GM19438 (cell line): ENCODE measurements at regions not wholly inside any gene's neighbourhood (a gene's known extent, or its start where the extent isn't known, plus 50 kb on each side); places are given as distances from the start of the nearest gene placed in this dataset.

Experiments
- ATAC-seq: cut with Tn5 transposase; IDR thresholded peaks from one replicate; pipeline ENCODE4 v1.9.1; 2021; ENCODE audit warnings: low read depth; ENCODE audit not compliant: unreplicated experiment

DNA sequence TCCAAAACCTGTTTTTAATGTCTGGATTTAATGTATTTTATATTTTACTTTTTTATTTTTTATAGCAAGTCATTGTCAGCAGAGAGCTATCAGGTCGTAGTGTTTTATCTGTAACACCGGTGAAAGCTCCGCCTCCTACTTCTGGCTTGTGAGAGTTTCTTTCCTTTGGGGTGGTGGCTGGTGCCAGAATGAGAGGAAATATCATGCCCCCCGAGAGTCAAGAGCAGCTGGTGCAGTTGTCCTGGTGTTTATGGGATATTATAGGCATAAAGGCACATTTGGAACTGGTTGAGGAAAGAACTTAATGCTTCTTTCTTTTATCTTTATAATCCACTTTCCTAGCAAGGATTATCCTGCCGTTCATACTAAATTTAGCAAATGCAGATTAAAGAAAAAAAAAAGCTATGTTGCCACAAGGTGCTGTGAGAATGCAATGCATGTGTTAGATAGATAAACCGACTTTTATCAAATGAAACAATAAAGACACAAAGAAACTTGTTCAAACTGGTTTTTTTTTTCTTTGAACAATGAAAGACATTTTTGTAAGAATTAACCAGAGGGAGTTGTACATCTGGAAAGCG lies 260.1 kb upstream of the PLSCR5 start:
- no peak for ATAC-seq

DNA sequence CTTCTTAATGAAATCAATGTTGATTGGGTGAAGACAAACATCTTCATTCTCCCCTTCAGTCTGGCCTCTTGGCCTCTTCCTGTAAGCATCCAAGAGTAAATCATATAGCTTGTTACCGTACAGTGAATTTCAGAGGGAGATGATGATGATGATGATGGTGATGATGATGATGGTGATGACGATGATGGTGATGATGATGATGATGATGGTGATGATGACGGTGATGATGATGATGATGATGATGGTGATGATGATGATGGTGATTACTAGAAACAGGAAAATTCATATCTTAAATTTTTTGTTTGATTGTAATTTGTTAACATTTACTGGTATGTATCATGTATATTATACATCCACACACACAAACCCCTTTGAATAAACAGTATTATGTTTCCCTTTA lies 256.1 kb upstream of the PLSCR5 start:
- ATAC-seq: no peak

- no peak for ATAC-seq
These were observed 249.4 kb upstream of the PLSCR5 start for GRCh38 chr3:146854523-146854922.

- no peak for ATAC-seq
These were observed 246.5 kb upstream of the PLSCR5 start for GRCh38 chr3:146851665-146852064.

GRCh38 chr3:146845361-146845760 lies 240.2 kb upstream of the PLSCR5 start:
- no peak for ATAC-seq

- ATAC-seq: no peak
These were observed 238.3 kb upstream of the PLSCR5 start for GRCh38 chr3:146843476-146843875.

GRCh38 chr3:146839727-146840375 lies 234.7 kb upstream of the PLSCR5 start:
- ATAC-seq: no peak

- no peak for ATAC-seq
These were observed 233.1 kb upstream of the PLSCR5 start for GRCh38 chr3:146838221-146838620.

- ATAC-seq: no peak
These were observed 229.8 kb upstream of the PLSCR5 start for GRCh38 chr3:146834917-146835316.

DNA sequence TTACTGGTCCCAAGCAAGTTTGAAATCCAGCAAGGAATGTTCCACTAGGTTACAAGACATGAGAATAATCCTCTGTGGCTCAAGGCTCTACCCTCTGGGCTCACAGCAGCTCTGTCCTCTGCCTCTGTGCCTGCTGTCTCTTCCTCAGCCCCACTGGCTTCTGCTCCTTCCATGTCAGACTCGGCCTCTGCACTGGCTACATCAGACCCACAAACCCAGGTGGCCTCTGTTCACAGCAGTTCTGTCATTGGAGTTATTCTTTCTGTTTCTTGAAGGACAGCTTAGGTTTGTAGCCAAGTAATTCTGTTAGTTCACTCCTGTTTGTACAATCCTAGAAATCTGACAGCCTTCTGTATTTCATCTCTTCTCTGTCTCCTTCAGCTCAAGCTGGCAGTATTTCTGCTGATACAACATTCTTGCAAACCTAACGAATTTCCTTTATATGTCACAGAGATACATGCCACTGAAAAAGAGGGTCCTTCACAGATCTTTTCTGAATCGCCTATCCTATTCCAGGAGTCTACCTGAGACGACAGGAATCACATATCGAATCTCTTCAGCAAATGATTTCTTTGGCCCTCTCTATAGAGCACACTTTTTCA lies 227.8 kb upstream of the PLSCR5 start:
- no peak for ATAC-seq

DNA sequence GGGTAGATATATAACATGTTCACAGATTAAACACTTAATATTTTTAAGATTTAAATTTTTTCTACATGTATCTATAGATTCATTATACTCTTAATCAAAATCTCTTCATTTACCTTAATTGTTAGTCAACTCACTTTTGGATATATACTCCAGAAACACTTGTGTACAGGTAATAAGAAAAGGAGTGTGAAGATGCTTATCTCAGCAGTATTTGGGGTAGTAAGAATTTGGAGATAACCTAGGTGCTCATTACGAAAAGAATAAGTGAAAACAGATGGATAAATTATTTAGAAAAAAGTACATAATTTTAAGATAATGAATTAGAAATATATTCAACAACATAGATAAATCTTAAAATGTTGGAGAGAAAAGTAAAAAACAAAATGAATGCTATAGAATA lies 226.5 kb upstream of the PLSCR5 start:
- ATAC-seq: no peak

DNA sequence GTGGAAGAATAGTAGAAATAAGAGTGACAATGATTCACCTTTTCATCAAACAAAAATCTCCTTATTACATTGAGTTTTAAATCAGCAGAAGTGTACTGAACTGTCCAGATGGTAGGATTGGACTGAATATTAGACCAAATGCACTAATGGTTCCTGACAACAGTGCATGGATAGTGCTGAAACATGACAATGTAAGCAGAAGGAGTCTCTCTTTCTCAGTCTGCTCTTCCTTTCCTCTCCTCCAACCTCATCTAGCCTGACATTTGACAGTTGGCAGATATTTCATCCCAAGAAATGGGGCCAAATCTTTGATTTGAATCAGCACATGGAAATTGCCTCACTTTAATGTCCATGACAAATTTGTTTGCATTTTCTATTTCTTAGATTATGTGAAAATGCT lies 225.1 kb upstream of the PLSCR5 start:
- no peak for ATAC-seq

GRCh38 chr3:146827836-146828235 lies 222.7 kb upstream of the PLSCR5 start:
- ATAC-seq: no peak

DNA sequence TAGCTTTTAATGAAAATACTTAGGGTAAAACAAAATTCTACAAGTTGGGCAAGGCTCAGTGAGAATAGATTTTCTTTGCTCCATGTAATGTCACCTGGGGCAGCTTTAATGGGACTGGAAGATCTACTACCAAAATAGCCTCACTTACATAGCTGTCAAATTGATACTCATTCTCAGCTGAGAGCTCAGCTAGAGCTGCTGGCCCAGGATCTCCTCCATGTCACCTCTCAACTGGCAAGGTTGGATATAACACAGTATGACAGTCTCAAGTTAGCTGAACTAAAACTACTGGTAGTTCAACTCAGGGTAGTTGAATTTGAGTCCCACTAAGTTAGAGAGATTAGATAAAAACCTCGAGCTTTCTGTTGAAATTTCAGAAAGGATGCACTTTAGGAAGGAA lies 218.5 kb upstream of the PLSCR5 start:
- ATAC-seq: no peak

DNA sequence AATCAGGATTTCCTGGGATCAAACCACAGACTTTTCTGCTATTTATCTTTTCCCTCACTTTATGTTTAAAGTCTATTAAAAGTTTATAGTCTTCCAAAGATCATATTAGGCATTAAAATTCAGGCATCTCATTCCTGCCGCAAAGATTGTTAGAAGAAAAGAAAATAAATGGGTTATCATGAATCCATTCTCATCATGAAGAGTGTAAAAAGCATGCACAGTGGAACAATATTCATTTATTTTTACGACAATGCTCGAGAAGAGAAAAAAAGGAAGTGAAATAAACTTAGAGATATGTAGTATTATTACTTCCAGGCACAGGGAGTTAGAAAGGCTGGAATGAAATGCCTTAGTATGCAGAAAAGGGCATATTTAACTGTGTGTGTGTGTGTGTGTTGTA lies 213.7 kb upstream of the PLSCR5 start:
- no peak for ATAC-seq

DNA sequence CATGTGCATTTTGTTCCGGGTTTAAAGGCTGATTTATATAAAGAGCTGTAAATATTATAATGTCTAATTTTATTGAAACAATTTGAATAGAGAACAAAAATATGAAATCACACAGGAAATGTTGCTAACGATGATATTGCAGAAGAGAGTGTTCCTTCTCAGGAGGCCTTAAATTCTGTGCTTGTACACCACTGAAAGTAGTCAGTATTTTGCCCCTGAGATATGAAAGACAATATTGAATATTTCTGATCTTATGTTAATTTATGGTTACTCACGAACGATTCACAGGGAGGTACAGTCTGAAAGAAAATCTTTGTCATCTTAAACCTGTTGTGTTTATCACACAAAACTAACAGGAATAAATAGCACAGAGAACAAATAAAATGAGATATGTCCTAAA lies 213.2 kb upstream of the PLSCR5 start:
- ATAC-seq: no peak

GRCh38 chr3:146817704-146818103 lies 212.6 kb upstream of the PLSCR5 start:
- no peak for ATAC-seq

DNA sequence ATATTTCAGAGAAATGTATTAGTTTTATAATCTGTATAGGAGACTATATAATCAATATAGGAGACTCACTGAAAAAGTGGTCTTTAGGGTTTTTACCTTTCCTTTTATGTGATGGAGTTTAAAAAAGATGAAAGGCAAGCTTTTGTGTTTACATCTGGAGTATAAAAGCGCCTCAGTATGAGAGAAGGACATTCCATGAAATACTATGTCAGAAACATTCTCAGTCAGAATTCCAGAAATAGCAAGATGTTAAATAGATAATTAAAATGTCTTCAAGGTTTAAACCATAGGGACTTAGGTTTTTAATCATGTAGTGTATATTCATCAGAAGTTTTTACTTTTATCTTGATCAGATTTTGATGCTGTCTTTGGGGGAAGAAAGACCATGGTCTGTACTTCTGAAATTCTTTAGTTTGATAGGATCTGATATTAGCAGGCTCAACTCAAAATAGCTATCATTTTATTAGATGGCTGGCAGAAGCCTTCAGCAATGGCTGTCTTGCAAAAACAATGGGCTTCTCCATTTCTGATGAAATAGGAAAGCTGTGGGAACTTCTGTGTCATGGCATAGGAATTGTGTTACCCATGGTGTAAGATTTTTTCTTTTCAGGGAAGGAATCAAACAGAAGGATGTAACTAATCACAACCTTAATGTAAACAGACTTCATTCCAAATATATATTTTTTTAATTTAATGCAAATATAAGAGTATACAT lies 209.6 kb upstream of the PLSCR5 start:
- ATAC-seq: no peak

- ATAC-seq: no peak
These were observed 208.3 kb upstream of the PLSCR5 start for GRCh38 chr3:146813496-146813895.

DNA sequence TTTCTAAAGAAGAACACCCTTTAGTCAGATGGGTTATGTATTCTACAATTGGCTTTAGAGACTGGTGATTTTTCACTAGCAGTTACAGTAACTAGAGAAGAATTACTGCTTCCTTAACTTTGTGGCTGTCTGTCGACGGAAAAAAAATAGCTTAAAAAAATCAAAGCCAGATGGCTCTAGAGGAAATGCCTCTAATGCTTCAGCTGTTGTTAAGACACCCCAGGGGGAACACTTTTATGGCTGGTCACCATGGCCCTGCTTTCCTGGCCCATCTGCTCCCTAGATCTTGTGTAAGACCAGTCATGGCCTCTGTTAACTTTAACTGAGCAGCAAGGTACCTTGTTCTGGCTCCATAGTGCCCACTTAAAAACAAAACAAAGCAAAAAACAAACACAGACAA lies 198.6 kb upstream of the PLSCR5 start:
- ATAC-seq: no peak

DNA sequence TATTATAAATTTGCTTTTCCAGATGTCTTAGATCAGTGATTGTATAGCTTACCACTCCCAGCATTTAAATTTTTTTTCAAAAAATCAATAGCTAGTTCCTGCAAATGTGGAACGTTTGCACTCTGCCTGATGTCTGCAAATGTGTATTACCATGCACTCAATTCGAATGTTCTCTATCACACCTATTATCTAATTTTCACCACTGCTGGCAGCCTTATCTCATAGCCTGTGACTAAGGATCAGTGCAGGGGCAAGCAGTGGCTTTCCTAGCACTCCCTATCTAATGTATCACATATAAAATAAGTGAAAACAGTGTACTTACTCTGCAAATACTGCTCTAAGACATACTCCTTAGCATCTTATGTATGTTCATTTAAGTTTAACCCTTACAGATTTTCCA lies 196.3 kb upstream of the PLSCR5 start:
- no peak for ATAC-seq

DNA sequence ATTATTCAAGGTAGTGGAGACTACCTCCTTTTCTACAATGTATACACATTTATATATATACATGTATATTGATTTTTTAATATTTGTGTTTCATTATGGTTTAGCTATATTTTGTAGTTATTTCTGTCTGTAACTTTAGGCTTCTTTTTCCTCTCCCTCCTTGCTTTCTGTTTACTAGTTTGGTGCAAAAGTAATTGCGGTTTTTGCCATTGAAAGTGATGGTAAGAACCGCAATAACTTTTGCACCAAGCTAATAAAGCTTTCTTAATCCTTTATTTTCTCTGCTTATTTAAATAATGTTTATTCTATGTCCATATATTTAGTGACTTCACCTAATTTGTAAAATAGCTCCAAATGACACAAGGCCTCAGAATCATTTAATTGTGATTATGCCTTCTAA lies 195.3 kb upstream of the PLSCR5 start:
- ATAC-seq: no peak
